Peyer's patch (tissue), 4 donors: ENCODE measurements at regions not wholly inside any gene's neighbourhood (a gene's known extent, or its start where the extent isn't known, plus 50 kb on each side); places are given as distances from the start of the nearest gene placed in this dataset.

Source experiments
- DNase-seq, 3 donors: peaks; one replicate each; pipeline ENCODE4 v3.0.0-alpha.2; 2017 to 2019
- H3K27ac ChIP-seq, 4 donors: fragments of 200-600 bp; sonication (generic); one replicate each; pipeline ENCODE4 v1.5.1; 2016 to 2019
- H3K27me3 ChIP-seq, 2 donors: fragments of 200-600 bp; sonication (generic); one replicate each; pipeline ENCODE4 v1.5.1; 2019
- H3K36me3 ChIP-seq, 3 donors: fragments of 200-600 bp; sonication (generic); one replicate each; pipeline ENCODE4 v1.5.1; 2016 to 2019
- H3K4me1 ChIP-seq, 4 donors: fragments of 200-600 bp; sonication (generic); one replicate each; pipeline ENCODE4 v1.5.1; 2016 to 2019
- H3K4me3 ChIP-seq, 4 donors: fragments of 200-600 bp; sonication (generic); 1 replicate in 3 of 4; 2 replicates in 1 of 4; pipeline ENCODE4 v1.5.1; 2016 to 2019; ENCODE audit warnings: mild to moderate bottlenecking in 1 of 4
- H3K9me3 ChIP-seq, 4 donors: fragments of 200-600 bp; sonication (generic); one replicate each; pipeline ENCODE4 v1.5.1; 2016 to 2019; ENCODE audit warnings: mild to moderate bottlenecking in 1 of 4
- POLR2A ChIP-seq, 2 donors: fragments of 450-650 bp; IDR thresholded peaks; one replicate each; pipeline ENCODE4 v1.5.1; 2017; ENCODE audit warnings: antibody characterized with exemption in 2 of 2, mild to moderate bottlenecking in 2 of 2, moderate library complexity in 2 of 2
- TF ChIP-seq, protein P1 (sequence below), 6 experiments: fragments of 450-650 bp in 4 of 6; fragments of 200-600 bp in 2 of 6; sonication (generic) in 1 of 6; IDR thresholded peaks; one replicate each; pipeline ENCODE4 v1.5.1; 2017 to 2019; ENCODE audit warnings: antibody characterized with exemption in 6 of 6, mild to moderate bottlenecking in 3 of 6, moderate library complexity in 1 of 6

DNA sequence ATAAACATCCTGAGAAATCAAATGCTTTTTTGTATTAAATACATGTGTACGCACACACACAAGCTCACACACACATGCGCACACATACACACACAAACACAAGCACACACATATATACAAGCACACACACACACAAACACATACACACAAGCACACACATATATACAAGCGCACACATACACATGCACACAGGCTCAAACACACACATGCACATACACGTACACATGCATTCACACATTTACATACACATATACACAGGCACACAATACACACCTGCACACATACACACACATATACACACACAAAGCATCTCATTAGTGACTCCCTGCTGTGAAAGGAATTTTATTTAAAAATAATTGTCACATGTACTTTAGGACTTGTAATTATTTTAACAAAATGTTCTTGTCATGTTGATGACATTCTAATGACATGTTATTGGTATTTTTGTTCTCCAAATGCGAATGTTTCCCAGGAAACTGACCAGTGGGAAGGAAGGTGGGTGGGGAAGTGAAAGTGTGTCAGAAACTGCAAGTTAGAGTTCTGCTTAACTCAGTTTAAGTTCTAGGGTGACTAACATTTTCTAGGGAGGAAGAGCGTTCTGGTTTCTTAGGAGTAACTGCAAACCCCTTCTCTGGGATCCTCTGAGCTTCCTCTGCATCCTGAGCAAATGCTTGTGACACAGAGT lies 113.9 kb upstream of the ZNF217 start:
- TF ChIP-seq, protein P1, sequence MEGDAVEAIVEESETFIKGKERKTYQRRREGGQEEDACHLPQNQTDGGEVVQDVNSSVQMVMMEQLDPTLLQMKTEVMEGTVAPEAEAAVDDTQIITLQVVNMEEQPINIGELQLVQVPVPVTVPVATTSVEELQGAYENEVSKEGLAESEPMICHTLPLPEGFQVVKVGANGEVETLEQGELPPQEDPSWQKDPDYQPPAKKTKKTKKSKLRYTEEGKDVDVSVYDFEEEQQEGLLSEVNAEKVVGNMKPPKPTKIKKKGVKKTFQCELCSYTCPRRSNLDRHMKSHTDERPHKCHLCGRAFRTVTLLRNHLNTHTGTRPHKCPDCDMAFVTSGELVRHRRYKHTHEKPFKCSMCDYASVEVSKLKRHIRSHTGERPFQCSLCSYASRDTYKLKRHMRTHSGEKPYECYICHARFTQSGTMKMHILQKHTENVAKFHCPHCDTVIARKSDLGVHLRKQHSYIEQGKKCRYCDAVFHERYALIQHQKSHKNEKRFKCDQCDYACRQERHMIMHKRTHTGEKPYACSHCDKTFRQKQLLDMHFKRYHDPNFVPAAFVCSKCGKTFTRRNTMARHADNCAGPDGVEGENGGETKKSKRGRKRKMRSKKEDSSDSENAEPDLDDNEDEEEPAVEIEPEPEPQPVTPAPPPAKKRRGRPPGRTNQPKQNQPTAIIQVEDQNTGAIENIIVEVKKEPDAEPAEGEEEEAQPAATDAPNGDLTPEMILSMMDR (IDR thresholded peaks at IDR 0.05) = no peak
- TF ChIP-seq POLR2A (IDR thresholded peaks at IDR 0.05) = no peak
- peak overlapping the region; percentile 47 to 64 (median 59) for H3K27ac ChIP-seq
- no peak for DNase-seq

DNA sequence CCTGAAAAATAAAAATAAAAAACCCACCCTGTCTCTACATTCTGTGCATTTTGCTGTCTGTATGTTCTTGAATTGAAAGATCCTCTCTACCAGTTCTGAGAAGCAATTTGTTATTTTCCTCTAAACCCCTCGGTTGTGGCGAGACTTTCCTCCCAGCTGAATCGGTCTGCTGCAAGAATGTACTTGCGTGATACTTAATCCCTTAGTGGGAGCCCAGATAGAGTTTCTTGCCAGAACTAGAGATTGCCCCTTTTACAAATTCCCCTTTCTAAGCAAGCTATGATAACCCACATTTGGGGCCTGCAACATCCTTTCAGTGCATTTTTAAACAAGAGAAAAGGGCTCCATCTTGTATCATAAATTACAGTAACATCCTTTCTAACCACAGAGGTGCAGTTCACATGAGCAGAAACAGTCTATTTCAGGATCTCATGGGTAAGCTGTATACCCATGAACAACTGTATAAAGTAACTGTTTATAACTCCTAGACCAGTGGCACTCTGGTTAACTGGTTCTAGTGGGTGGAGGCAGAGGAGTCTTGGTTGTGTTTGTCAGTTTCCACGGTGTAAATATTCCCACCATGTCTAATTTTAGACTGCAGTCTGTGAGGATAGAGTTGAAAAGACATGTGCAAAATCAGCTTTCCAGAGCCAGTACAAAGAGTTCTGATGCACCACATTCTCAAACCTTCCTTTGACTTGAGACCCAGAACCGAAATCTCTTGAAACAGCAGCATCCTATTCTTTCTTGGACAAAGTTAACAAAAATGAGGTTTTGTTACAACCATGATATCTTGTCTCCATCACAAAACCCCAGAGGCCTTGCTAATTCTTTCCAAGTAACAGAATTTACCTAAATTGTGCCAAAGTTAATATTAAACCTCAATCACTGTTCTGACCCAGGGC lies 113.1 kb upstream of the ZNF217 start:
- Histone ChIP-seq H3K36me3 (no peaks in the 10 kb centered on the region), H3K27ac (peak overlapping the region; percentile 47 to 64 (median 59)), H3K4me1 (peaks cover 0 to 24% (median 8%) of the 10 kb centered on the region in 4 donors), H3K27me3 (no peaks in the 10 kb centered on the region), H3K9me3 (no peaks in the 10 kb centered on the region), H3K4me3 (no peak overlapping the region)
- TF ChIP-seq POLR2A (IDR thresholded peaks at IDR 0.05) = no peak
- TF ChIP-seq, protein P1 (IDR thresholded peaks at IDR 0.05) = no peak
- no peak for DNase-seq

More for the DNA sequence above, 113.9 kb upstream of the ZNF217 start:
- H3K36me3 ChIP-seq = no peaks in the 10 kb centered on the region
- H3K4me1 ChIP-seq = peaks cover 0 to 24% (median 8%) of the 10 kb centered on the region in 4 donors
- H3K4me3 ChIP-seq = no peak overlapping the region
- H3K27me3 ChIP-seq = no peaks in the 10 kb centered on the region
- H3K9me3 ChIP-seq = no peaks in the 10 kb centered on the region

DNA sequence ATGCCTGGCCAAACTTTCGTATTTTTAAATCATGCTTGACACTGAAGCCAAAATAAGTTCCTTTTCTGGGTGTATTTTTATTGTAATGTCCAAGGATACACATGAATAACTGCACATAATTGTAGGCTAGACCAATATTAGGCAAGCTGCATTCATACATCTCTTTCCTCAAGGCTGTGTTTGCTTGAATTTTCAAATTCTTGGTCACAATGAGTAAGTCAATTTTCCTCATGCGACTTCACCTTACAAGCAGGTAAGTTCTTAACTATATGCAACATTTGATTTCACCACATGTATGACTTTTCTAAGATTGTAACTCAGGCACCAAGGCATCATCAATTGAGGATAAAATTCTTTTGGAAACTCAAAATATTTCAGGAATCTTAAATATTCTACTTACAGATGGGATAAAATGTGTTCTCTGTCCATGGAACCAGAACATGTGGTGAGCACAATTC lies 112.4 kb upstream of the ZNF217 start:
- TF ChIP-seq POLR2A (IDR thresholded peaks at IDR 0.05) = no peak
- TF ChIP-seq, protein P1 (IDR thresholded peaks at IDR 0.05) = no peak
- H3K4me1 ChIP-seq = peaks cover 0 to 24% (median 8%) of the 10 kb centered on the region in 4 donors
- H3K9me3 ChIP-seq = no peaks in the 10 kb centered on the region
- peak overlapping the region; percentile 47 to 64 (median 59) for H3K27ac ChIP-seq
- H3K27me3 ChIP-seq = no peaks in the 10 kb centered on the region
- no peak overlapping the region for H3K4me3 ChIP-seq
- no peaks in the 10 kb centered on the region for H3K36me3 ChIP-seq
- DNase-seq = no peak

DNA sequence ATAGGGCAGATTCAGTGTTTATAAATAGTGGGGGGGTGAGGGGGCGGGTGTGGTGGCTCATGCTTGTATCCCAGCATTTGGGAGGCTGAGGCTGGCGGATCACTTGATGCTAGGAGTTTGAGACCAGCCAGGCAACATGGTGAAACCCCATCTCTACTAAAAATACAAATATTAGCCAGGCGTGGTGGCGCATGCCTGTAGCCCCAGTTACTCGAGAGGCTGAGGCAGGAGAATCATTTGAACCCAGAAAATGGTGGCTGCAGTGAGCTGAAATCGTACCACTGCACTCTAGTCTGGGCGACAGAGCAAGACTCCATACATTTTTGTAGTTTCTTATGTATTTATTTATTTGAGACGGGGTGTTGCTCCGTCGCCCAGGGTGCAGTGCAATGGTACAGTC lies 109.0 kb upstream of the ZNF217 start:
- Histone ChIP-seq H3K4me3 (no peak overlapping the region), H3K9me3 (no peaks in the 10 kb centered on the region), H3K27ac (no peak overlapping the region), H3K4me1 (peaks cover 0 to 26% (median 5%) of the 10 kb centered on the region in 4 donors), H3K36me3 (no peaks in the 10 kb centered on the region), H3K27me3 (no peaks in the 10 kb centered on the region)
- TF ChIP-seq, protein P1 (IDR thresholded peaks at IDR 0.05) = no peak
- no peak for TF ChIP-seq POLR2A (IDR thresholded peaks at IDR 0.05)
- no peak for DNase-seq

DNA sequence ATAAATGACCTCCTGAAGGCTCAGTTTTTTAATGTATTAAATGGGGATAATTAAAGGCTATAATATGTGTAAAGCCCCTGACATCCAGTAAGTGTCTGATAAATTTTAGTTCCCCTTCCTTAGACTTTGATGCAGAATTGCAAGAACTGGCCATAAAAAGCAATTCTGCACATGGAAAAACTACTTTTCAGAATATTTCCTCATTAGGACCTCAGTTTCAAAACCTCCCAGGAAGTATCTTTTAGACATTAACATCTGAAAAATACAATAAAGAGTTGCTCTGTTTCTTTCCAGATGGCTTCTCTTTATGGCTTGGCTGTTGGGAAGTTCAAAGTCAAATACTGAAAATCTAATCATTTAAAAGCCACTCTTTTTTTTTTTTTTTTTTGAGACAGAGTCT lies 106.3 kb upstream of the ZNF217 start:
- Histone ChIP-seq H3K4me1 (peaks cover 0 to 9% (median 0%) of the 10 kb centered on the region in 4 donors), H3K4me3 (no peak overlapping the region), H3K27me3 (no peaks in the 10 kb centered on the region), H3K36me3 (no peaks in the 10 kb centered on the region), H3K27ac (no peak overlapping the region), H3K9me3 (no peaks in the 10 kb centered on the region)
- DNase-seq = no peak
- TF ChIP-seq POLR2A (IDR thresholded peaks at IDR 0.05) = no peak
- TF ChIP-seq, protein P1 (IDR thresholded peaks at IDR 0.05) = no peak
